NCI-H82 (cell line): ENCODE measurements at regions not wholly inside any gene's neighbourhood (a gene's known extent, or its start where the extent isn't known, plus 50 kb on each side); places are given as distances from the start of the nearest gene placed in this dataset.
A peak's percentile ranks its signal among the peaks of the same experiment; 100 is the strongest.

ENCODE experiments used
- DNase-seq: peaks from one replicate; lab custom pipeline; 2025; lab: John Stamatoyannopoulos, UW

DNA sequence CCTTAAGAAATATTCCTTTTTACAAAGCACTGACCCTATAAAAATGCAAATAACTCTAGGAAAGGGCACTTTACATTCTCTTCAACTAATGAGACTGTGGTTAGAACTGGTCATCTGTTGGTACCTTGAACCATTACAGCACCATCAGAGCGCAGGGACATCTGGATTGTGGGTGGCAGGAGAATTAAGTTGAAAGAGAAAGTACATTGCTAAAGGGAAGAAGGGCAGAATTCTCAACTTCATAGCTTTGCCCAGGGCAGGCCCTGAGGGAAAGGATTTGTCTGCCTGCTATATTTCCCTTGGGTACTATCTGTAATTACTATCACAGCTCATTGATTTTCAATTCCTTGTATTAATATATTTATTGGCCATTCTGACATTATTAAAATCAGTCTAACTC lies 196.8 kb downstream of the KLF12 start:
- no peak for DNase-seq

DNA sequence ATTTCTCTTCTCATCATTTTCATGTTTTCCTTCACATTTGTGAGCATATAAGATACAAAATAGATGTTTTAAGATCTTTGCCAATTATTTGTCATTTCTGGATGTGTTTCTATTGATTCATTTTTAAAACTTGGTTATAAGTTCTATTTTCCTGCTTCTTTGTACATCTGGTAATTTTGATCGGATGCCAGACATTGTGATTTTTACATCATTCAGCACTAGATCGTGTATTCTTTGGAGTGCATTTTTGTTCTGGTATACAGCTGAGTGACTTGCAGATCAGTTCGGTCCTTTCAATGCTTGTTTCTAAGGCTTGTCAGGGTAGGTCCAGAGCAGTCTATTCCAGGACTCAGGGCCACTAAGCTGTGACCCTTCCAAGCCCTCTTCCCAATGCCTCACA lies 198.2 kb downstream of the KLF12 start:
- no peak for DNase-seq

DNA sequence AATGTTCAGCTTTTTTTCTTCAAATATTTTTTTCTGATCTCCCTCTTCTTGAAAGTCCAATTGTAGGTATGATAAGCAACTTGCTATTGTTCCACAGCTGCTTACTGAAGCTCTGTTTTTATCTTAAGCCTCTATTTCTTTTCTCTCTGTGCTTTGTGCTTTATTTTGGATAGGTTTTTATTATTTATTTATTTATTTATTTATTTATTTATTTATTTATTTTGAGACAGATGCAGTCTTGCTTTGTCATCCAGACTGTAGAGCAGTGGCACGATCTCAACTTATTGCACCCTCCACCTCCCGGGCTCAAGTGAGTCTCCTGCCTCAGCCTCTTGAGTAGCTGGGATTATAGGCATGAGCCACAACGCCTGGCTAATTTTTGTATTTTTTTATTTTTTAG lies 199.4 kb downstream of the KLF12 start:
- no peak for DNase-seq

DNA sequence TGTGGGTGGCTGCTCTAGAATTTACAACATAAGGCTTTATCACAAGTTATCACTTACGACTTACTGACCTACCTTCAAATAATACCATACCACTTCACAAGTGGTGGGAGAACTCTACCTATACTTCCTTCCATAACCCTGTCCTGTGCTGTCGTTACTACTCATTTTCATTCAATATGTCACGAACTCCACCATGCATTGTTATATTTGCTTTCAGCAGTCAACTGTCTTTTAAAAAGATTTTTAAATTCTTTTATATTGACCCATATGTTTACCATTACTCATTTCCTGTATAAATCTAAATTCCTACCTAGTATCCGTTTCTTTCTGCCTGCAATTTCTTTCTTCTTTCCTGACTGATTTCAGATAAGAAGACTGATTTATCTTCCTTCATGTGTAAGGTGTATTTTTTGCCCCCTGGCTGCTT lies 200.0 kb downstream of the KLF12 start:
- DNase-seq: no peak

DNA sequence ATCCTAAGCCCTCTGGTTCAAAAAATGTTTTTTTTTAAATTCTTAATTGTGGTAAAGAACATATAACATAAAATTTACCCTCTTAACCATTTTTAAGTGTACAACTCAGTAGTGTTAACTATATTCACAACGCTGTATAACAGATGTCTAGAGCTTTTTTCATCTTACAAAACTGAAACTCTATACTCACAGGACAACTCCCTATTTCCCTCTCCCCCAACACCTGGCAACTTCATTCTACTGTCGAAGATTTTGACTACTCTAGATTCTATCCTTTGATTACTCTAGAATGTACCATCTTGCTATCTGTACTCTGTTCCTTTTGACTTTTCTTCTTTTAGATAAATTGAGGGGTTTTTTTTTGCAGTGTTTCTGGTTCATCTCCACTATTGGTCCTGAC lies 200.4 kb downstream of the KLF12 start:
- DNase-seq: no peak

GRCh38 chr13:73932091-73932490 lies 202.1 kb downstream of the KLF12 start:
- DNase-seq: no peak

- no peak for DNase-seq
These were observed 204.8 kb downstream of the KLF12 start for GRCh38 chr13:73929287-73929932.

GRCh38 chr13:73924607-73925006 lies 209.6 kb downstream of the KLF12 start:
- no peak for DNase-seq

GRCh38 chr13:73922493-73923393 lies 211.5 kb downstream of the KLF12 start:
- DNase-seq: no peak

DNA sequence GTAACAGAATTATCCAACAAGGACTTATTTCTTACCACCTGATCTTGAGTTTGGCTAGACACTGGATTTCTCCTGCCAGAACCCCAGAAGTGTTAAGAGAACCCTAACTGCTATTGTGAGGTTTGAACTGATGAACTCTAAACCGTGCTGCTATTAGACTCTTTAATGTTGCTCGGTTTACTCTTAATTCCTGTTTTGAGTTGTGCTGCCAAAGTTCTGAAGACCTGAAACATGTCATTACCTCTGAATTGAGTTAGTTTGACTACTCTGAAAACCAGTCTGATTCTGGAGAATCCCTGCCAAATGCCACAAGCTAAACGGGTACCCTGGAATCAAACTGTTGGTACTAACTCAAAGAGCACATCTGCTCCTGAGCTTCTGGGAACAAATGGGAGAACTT lies 215.5 kb downstream of the KLF12 start:
- no peak for DNase-seq

DNA sequence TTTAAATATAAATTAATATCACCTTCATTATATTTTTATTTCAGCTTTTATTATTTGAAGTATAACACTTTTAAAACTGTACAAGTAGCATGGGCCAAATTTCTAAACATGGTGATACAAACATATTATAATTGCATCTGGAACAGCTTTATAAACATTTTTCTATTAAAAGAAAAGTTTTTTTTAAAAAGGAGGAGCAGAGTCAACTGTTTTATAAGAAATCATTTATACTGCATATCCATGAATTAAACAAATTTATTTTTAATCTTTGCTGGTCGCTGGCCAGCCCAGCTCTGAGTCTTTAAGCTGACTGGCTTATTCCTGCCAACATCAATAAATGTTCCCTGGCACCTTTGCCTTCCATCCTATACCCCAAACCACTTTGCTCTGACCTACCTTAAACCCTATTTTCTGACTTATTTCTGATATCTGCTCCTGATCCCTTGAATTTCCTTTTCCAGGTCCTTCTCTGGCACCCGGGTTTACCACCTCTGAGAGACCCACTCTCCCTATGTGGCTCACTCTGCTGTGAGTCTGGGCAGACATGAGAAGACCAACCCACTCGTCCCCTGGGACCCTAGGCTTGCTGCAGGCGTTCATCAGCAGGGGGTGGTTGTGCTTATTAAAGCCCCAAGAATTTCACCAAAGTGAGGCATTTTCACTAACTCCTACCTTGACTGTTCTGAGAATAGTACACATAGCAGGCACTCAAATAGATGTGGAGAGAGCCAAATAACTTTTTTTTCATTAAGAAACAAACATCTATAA lies 220.3 kb downstream of the KLF12 start:
- DNase-seq: peak; percentile 18

DNA sequence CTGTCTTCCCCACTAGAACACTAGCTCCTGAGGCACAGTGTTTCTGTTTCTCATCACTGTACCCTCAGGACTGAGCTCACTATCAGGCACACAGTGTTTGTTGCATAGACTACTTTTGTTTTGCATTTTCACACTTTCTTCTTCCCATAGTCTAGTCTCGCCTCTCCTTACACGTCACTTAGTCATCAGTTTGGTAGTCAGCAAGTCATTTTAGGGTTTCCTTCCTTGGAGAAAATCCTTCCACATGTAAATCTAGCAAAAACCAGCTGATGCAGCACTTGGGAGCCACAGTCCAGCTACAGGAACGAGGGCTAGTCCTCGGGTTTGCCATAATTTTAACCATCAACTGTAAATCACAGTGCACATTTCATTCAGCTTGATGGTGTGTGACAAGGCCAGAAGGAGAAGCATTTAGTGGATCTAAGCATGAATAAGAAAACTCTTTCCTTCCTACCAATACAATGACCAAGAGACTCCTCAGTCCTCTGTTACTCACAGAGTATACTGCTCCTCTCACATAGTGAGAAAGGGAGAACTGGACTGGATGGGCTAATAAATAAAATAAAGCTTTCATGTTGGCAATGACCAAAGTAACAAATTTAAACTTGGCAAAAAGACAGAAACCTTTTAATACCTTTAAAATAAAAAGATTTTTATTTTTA lies 221.0 kb downstream of the KLF12 start:
- no peak for DNase-seq

- DNase-seq: no peak
These were observed 222.8 kb downstream of the KLF12 start for GRCh38 chr13:73911361-73911760.

DNA sequence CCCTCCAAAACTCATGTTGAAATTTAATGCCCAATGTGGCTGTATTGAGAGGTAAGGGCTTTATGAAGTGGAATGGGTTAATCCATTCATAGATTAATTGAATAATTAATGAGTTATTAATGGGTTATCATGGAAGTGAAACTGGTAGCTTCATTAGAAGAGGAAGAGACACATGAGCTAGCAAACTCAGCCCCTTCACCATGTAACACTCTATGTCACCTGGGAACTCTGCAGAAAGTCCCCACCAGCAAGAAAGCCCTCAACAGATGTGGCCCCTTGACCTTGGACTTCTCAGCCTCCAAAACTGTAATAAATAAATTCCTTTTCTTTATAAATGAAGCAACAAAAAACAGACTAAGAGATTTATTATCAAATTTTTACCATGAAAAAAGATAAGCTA lies 223.5 kb downstream of the KLF12 start:
- no peak for DNase-seq

DNA sequence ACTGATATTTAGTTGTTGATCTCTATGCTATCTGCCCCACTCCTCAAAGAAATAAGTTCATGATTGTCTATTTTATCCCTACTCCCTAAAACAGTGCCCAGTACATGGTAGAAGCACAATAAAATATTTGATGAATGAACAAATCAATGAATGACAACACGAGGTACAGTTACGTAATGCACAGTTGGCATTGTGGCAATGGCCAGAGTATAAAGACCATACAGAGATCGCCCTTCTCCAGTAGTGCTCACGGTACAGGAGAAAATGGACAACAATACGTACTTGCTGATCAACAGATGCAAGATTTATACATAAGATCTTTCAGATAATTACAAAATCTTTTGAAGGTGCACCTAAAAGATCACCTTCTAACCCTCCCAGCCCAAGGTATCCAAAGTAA lies 225.4 kb downstream of the KLF12 start:
- DNase-seq: no peak

DNA sequence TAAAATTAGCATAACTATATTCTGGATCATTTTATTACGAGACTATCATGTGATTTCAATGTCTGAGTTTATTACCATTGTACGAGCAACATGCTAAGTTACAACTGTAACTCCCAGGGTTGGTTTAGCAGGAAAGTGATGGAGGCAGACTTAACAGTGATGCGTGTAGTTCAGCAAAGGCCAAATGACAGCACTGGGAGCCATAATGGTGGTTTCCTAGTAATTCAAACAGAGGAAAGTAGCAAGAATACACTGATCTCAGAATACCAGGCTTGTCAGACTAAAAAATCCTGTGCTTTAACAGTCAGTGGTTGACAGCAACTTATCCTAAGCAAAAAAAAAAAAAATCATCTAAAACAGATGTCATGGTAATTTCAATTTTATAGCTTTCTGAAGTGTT lies 229.6 kb downstream of the KLF12 start:
- no peak for DNase-seq

DNA sequence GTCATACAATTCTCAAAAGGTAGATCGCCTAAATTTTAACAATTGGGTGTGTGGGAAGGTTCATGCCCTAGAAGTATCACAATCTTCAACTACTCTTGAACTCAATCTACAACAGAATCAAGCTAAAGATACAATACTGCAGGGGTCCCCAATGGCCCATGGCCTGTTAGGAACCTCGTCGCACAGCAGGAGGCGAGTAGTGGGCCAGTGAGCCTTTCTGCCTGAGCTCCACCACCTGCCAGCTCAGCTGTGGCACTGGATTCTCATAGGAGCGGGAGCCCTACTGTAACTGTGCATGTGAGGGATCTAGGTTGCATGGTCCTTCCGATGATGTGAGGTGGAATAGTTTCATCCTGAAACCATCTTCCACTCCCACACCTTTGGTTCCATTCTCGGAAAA lies 230.6 kb downstream of the KLF12 start:
- DNase-seq: peak; percentile 28

DNA sequence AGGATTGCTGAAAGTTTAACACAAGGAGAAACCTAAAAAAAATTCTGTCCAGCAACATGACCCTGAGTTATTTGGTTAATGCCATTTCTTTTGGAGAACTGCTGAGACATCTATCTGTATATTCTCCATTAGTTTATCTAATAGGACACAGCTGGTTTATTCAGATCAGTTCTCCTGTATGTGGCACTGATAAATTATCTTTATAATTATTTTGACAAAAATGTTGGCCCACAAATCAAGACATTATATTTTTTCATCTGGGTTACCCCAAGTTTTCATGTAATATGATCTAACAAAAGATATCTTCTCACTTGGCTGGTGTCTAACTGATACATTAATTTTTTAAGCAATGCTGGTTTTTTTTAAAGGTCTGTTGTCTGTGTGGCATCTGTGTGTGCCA lies 231.4 kb downstream of the KLF12 start:
- no peak for DNase-seq

DNA sequence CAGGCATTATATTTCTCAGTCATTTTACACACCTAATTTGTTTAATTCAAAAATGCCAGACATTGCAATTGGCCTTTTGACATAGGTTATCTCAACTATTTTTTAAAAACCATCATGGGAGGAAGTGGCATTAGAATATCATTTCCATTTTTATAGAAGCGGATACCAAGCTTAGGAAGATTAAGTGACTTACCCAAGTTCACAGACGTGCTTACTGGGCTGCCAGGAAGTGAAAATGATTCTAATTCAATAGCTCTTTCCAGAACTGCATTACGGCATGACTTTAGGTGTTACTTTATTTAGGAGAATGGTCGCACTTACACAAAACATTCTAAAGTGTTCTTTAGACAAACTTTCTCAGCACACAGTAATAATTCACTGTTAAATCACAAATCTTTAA lies 231.9 kb downstream of the KLF12 start:
- DNase-seq: peak; percentile 57

- peak; percentile 74 for DNase-seq
These were observed 232.7 kb downstream of the KLF12 start for GRCh38 chr13:73901324-73902068.

DNA sequence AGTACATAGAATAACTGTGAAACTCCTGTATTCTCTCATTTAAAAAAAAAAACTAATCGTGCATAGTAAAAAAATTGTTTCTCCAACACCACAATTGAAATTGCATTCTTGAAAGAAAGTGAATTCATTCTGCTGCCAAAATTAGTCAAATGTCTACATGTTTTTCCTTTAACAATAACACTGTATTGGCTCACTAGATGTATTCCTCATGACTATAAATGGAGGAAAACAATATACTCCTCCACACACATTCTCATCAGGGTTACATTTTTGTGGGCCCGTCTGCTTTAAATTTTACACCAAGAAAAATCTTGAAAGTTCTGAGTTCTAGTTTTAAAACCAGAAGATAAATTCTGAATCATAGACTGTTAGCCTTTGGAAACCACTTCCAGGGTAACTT lies 233.6 kb downstream of the KLF12 start:
- DNase-seq: no peak

GRCh38 chr13:73898899-73899298 lies 235.3 kb downstream of the KLF12 start:
- no peak for DNase-seq
